ENCODE measurements at regions not wholly inside any gene's neighbourhood (a gene's known extent, or its start where the extent isn't known, plus 50 kb on each side); places are given as distances from the start of the nearest gene placed in this dataset.

GRCh38 chr2:137729305-137729704 lies 235.0 kb upstream of the HNMT start:
- H3K27ac ChIP-seq = no peak overlapping the region
- H3K4me3 ChIP-seq = no peak overlapping the region
- TF ChIP-seq CTCF (IDR thresholded peaks at IDR 0.05) = no peak
- no peaks in the 10 kb centered on the region for H3K36me3 ChIP-seq
- H3K27me3 ChIP-seq = no peaks in the 10 kb centered on the region
- H3K4me1 ChIP-seq = no peaks in the 10 kb centered on the region
- H3K9me3 ChIP-seq = peaks cover 0 to 9% of the 10 kb centered on the region in 2 donors
- no peak for DNase-seq (ENCODE audit: low spot score)

GRCh38 chr2:137737559-137737958 lies 226.7 kb upstream of the HNMT start:
- Histone ChIP-seq H3K36me3 (no peaks in the 10 kb centered on the region), H3K4me3 (no peak overlapping the region), H3K9me3 (no peaks in the 10 kb centered on the region), H3K4me1 (no peaks in the 10 kb centered on the region), H3K27ac (no peak overlapping the region), H3K27me3 (no peaks in the 10 kb centered on the region)
- no peak for TF ChIP-seq CTCF (IDR thresholded peaks at IDR 0.05)
- no peak for DNase-seq (ENCODE audit: low spot score)

GRCh38 chr2:137741784-137742362 lies 222.4 kb upstream of the HNMT start:
- Histone ChIP-seq H3K9me3 (no peaks in the 10 kb centered on the region), H3K36me3 (no peaks in the 10 kb centered on the region), H3K27ac (no peak overlapping the region), H3K4me3 (no peak overlapping the region), H3K4me1 (no peaks in the 10 kb centered on the region), H3K27me3 (no peaks in the 10 kb centered on the region)
- DNase-seq (ENCODE audit: low spot score) = no peak
- no peak for TF ChIP-seq CTCF (IDR thresholded peaks at IDR 0.05)

GRCh38 chr2:137747509-137747908 lies 216.8 kb upstream of the HNMT start:
- Histone ChIP-seq H3K27ac (no peak overlapping the region), H3K4me1 (no peaks in the 10 kb centered on the region), H3K4me3 (no peak overlapping the region), H3K36me3 (no peaks in the 10 kb centered on the region), H3K27me3 (no peaks in the 10 kb centered on the region), H3K9me3 (peaks cover 0 to 3% of the 10 kb centered on the region in 2 donors)
- TF ChIP-seq CTCF (IDR thresholded peaks at IDR 0.05) = no peak
- DNase-seq (ENCODE audit: low spot score) = no peak

- TF ChIP-seq CTCF (IDR thresholded peaks at IDR 0.05) = no peak
- Histone ChIP-seq H3K36me3 (no peaks in the 10 kb centered on the region), H3K4me1 (no peaks in the 10 kb centered on the region), H3K4me3 (no peak overlapping the region), H3K27ac (no peak overlapping the region), H3K27me3 (no peaks in the 10 kb centered on the region), H3K9me3 (peaks cover 0 to 8% of the 10 kb centered on the region in 2 donors)
- no peak for DNase-seq (ENCODE audit: low spot score)
Measured at GRCh38 chr2:137748533-137748932, 215.7 kb upstream of the HNMT start.

GRCh38 chr2:137764646-137765045 lies 199.6 kb upstream of the HNMT start:
- no peak for TF ChIP-seq CTCF (IDR thresholded peaks at IDR 0.05)
- no peak for DNase-seq (ENCODE audit: low spot score)
- Histone ChIP-seq H3K9me3 (no peaks in the 10 kb centered on the region), H3K27me3 (no peaks in the 10 kb centered on the region), H3K36me3 (no peaks in the 10 kb centered on the region), H3K27ac (no peak overlapping the region), H3K4me1 (no peaks in the 10 kb centered on the region), H3K4me3 (no peak overlapping the region)

All from right atrium auricular region (tissue), 2 donors.